Left lobe of liver (tissue), 2 donors: ENCODE measurements at regions not wholly inside any gene's neighbourhood (a gene's known extent, or its start where the extent isn't known, plus 50 kb on each side); places are given as distances from the start of the nearest gene placed in this dataset.
A peak's percentile ranks its signal among the peaks of the same experiment; 100 is the strongest.
"Not testable (repeated sequence)": the region's sequence is repeated elsewhere in the genome, so short reads cannot be mapped to it uniquely, and the experiment has no call there.

Experiments
- ATAC-seq: fragments of 200-7000 bp; cut with Tn5 transposase; one replicate; pipeline ENCODE4 v1.9.1; 2020; ENCODE audit warnings: mild to moderate bottlenecking, moderate library complexity
- DNase-seq: peaks from one replicate; pipeline ENCODE4 v3.0.0-alpha.2; 2020; ENCODE audit warnings: low spot score
- donor health status: DM: no; HTN: no; CAD: no; lungs with moderate emphysema.
- donor health status: DM: no; HTN: yes; CAD: no.

GRCh38 chr3:160047876-160048275 lies 59.2 kb downstream of the IL12A start:
- ATAC-seq (no peak), DNase-seq (no peak)

GRCh38 chr3:160049038-160049437 lies 60.4 kb downstream of the IL12A start:
- ATAC-seq (no peak), DNase-seq (no peak)

GRCh38 chr3:160049565-160049964 lies 60.9 kb downstream of the IL12A start:
- DNase-seq (no peak), ATAC-seq (no peak)

GRCh38 chr3:160049988-160050387 lies 61.4 kb downstream of the IL12A start:
- ATAC-seq (no peak), DNase-seq (no peak)

GRCh38 chr3:160052385-160053047 lies 63.9 kb downstream of the IL12A start:
- ATAC-seq (peak; percentile 94), DNase-seq (peak; percentile 65)

- DNase-seq (no peak), ATAC-seq (no peak)
Measured at GRCh38 chr3:160053048-160053391, 64.4 kb downstream of the IL12A start.

- DNase-seq, ATAC-seq: not testable (repeated sequence)
Measured at GRCh38 chr3:160054862-160055261, 66.2 kb downstream of the IL12A start.

- ATAC-seq (no peak), DNase-seq (no peak)
Measured at GRCh38 chr3:160055659-160056058, 67.0 kb downstream of the IL12A start.

- DNase-seq, result no peak
- ATAC-seq, result no peak
Measured at GRCh38 chr3:160057331-160057730, 68.7 kb downstream of the IL12A start.

- ATAC-seq (no peak), DNase-seq (no peak)
Measured at GRCh38 chr3:160060409-160061027, 71.9 kb downstream of the IL12A start.

- no peak for ATAC-seq
Measured at GRCh38 chr3:160061525-160061924, 72.9 kb downstream of the IL12A start.

GRCh38 chr3:160065282-160065681 lies 76.6 kb downstream of the IL12A start:
- ATAC-seq (no peak), DNase-seq (no peak)

More at GRCh38 chr3:160061525-160061924, 72.9 kb downstream of the IL12A start:
- DNase-seq, result no peak

GRCh38 chr3:160065786-160066185 lies 77.2 kb downstream of the IL12A start:
- DNase-seq (no peak), ATAC-seq (no peak)

GRCh38 chr3:160069986-160070385 lies 81.4 kb downstream of the IL12A start:
- no peak for ATAC-seq
- no peak for DNase-seq

GRCh38 chr3:160076519-160076918 lies 87.9 kb downstream of the IL12A start:
- ATAC-seq (no peak), DNase-seq (no peak)

- no peak for DNase-seq
- no peak for ATAC-seq
Measured at GRCh38 chr3:160078533-160078932, 89.9 kb downstream of the IL12A start.

GRCh38 chr3:160081958-160082533 lies 93.4 kb downstream of the IL12A start:
- ATAC-seq, result peak; percentile 89
- DNase-seq, result peak; percentile 45

GRCh38 chr3:160084998-160085397 lies 96.4 kb downstream of the IL12A start:
- DNase-seq (no peak), ATAC-seq (no peak)

- peak; percentile 45 for DNase-seq
- ATAC-seq, result peak; percentile 92
Measured at GRCh38 chr3:160088492-160089137, 100.0 kb downstream of the IL12A start.

GRCh38 chr3:160090653-160091052 lies 102.0 kb downstream of the IL12A start:
- ATAC-seq (no peak), DNase-seq (no peak)

GRCh38 chr3:160091441-160091840 lies 102.8 kb downstream of the IL12A start:
- DNase-seq (no peak), ATAC-seq (peak; percentile 5)

- peak; percentile 10 for DNase-seq
- ATAC-seq, result no peak
Measured at GRCh38 chr3:160092760-160093159, 104.1 kb downstream of the IL12A start.
